Amniotic stem cell (primary cell): ENCODE measurements at regions not wholly inside any gene's neighbourhood (a gene's known extent, or its start where the extent isn't known, plus 50 kb on each side); places are given as distances from the start of the nearest gene placed in this dataset.

Experiments used
- DNase-seq: peaks from one replicate; lab custom pipeline; 2025; lab: John Stamatoyannopoulos, UW

DNA sequence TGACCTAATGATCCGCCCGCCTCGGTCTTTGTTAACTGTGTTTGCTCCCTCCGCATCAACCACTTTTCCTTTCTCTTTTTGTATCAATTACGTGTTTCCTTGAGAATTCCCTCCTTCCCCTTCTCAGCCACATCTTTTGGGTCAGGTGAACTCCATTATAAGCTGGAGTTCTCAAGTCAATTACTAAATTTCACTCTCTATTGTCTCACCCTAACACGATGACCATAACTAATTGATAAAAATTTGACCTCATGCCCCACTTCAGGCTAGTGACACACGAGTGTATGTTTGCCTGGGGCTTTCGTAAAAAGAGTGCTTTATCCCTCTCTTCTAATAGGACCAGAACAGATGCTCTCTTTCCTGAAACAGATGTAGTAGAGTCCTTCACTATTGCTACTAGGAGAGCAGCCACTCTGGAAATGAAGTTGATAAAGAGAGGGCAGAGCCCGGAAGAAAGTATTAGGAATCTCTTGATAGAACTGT, 403.6 kb upstream of the ANXA10 start:
- no peak for DNase-seq

DNA sequence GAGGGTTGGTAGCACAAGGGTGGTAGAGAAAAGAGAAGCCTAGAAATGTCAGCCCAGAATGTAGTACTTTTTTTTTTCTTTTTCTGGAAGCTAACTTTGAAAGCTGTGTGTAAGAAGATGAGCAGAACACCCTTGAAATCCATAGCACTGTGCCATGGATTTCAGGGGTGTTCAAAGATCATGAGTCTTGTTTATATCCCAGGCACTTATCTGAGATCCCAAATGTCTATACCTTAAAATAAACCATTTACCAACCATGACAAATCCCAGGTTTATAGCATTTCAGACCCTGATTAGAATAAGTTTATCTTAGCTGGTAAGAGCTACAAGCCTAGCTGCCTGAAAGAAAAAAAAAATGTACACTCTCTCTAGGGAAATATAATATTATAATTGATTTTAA, 389.9 kb upstream of the ANXA10 start:
- DNase-seq = no peak

DNA sequence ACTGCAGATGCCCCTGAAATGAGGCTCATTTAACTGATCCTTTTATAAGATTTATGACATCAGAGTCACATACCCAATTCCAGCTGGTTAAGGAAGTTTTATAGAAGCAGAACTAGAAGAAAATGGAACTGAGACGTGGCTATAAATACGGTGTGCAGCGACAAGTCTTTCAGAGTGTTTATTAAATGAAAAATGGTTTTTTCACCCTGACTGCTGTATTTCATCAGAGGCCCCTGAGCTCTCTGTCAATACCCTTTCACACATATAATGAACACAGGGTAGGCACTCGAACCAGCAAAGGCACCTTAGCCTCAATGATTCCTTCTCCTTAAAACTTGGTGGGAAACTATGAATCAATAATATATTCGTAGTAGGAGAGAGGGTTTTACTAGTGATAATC, 380.8 kb upstream of the ANXA10 start:
- no peak for DNase-seq

DNA sequence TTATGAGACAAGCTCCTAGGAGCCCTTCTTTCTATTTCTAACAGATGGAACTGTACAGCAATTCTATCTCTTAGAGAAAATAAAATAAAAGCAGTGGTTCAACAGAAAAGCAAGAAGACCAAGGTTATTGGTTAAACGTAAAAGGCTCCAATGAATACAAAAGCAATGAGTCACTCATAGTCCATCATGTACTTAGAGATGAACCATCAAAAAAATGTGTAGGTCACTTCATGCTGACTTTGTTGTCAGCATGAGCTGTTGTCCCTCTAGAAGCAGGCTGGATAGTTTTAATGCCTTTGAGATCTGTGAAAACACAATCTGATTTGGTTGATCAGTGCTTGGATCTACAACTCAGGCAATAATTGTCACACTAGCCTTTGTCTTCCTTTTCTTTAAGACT, 378.6 kb upstream of the ANXA10 start:
- DNase-seq = no peak

DNA sequence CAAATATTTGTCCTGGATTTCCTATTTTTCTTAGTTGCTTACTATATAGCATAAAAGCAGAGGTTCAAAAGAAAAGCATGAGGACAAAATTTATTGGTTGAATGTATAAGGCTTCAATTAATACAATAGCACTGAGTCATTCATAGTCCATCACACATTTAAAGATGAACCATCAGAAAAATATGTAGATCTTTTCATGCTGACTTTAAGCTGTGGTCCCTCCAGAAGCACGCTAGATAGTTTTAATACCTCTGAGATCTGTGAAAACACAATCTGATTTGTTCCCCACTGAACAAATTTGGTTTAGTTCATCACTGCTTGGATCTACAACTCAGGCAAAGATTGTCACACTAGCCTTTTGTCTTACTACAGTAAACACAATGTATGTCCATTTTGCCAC, 377.2 kb upstream of the ANXA10 start:
- DNase-seq = no peak

DNA sequence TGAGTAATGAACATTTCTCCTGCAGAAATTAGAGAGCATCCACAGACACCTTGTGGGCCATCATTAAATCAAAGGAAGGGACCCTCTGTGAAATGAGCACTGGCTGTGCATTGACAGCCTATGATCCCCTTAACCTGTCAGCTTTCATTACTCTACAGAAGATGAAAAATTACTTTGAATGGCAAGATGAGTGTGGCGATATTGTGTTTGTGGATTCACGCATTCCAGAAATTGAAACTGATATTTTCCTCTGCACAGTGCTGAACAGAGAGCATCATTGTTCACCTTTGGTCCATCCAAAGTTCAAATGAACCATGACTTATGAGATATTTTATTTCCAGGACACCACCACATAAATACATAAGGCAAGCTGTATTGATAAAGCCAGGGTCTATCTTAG, 374.8 kb upstream of the ANXA10 start:
- no peak for DNase-seq

DNA sequence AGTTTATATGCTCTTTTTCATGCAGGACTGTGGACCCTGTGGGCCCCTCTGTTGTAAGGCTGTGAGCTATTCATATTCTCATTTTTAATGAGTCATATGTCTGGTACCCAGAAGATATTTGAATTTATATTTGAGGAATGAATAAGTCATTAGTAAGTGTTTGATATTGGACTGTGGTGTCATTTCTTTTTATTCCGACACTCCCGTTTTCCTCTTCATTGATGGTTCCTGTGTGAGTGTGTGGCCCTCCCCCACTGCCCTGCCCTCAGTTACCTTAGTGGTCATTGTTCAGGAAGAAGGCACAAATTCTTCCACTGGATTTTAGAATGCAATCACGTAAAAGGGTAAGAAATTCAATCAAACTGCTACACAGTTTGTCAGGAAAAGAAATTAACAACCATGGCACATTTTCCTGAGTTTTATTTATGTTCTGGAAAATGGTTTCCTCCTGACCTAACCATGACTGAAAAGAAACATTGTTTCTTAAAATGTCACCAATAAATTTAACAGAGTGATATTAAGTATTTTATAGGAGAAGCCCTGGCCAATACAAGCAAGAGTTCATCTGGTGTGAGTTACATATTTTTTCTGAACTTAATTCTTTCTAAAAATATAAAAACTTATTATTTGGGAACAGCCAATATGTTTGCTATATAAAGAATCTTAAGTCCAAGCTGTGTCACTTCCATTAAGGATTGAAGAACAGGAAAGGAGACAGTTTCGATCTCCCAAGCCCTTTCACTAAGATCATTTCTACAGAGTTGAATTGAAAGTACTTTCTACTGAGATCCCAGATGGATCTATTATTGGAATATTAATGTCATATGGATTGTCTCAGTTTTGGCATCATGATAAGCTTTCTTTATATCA, 370.5 kb upstream of the ANXA10 start:
- DNase-seq = no peak

DNA sequence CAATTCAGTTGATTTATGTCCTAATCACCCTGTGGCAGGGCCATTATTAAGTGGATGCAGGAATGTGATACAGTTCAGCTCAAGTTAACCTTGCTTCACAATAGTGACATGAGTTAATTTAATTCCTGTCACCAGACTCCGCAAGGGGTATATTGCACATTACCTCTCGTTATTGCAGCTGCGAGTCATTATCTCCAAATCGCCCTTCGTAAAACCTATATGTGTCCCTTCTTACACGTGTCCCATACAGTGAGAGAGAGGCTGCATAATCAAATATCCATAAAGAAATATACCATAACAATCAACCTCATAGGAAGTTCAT, 369.9 kb upstream of the ANXA10 start:
- DNase-seq = no peak

DNA sequence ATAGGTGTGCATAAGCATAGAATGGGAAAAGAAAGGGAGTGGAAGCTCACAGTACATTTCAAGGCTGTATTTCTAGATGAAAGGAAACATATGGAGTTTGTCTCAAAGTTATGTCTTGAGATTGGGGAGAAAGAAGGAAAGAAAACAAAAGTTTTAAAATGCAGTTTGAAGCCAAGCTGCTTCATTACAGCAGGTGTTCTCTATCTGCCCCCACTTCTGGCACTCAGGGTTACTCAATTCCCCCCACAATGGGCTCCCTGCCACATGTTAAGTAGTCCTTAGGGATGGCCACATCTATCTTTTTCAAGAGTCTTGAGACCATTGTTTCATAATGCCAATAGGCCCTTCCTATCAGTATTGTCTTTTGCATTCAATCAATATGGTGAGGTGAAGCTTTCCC, 367.4 kb upstream of the ANXA10 start:
- no peak for DNase-seq

DNA sequence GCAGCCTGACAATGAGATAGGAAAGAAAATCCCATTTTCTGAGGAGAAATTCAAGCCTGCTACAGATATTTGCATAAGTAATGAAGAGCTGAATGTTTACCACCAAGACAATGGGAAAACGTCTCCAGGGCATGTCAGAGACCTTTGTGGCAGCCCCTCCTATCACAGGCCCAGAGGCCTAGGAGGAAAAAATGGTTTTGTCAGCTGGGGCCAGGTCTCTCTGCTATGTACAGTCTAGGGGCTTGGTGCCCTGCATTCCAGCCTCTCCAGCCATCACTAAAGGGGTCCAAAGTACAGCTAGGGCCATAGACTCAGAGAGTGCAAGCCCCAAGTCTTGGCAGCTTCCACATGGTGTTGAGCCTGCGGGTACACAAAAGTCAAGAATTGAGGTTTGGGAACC, 361.6 kb upstream of the ANXA10 start:
- no peak for DNase-seq

DNA sequence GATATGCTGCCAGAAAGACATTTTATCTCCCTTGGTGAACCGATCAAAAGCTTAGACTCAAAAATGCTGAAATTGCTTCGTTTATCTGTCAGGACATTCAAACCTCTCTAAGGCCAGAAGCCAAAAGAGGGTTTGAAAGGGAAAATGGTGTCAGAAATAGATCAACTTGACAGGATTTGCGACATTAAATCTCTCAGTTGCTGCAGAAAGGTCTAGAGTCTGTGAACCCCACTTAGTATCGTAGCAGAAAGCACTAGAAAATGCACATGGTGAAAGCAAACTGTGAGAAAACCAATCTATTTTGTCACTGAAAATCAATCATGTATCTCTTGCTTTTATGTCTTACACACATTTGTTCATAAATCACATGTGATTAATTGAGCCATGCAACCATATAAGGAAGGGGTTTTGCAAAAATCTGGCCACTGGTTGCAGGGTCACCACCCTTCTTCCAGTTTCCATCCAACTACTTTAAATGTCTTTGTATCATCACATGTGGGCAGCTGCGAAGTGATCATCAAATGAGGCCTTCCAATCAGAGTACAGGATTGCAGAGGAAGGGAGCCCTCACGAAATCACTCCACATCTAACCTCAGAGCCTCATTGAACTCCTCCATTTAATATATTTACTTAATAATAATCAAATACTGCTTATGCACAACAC, 347.2 kb upstream of the ANXA10 start:
- no peak for DNase-seq

DNA sequence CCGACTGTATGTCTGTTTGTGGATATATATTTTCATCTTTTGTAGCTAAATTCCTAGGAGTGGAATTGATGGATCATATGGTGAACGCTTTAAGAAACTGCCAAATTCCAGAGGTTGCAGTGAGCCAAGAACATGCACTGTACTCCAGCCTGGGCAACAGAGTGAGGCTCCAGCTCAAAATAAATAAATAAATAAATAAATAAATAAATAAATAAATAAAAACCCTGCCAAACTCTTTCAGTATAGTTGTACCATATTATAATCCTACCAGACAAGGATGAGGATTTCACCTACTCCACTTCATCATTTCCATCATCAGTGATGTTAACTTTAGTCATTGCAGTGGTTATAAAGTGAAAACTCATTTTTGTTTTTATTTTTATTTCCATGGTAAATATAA, 325.1 kb upstream of the ANXA10 start:
- no peak for DNase-seq

DNA sequence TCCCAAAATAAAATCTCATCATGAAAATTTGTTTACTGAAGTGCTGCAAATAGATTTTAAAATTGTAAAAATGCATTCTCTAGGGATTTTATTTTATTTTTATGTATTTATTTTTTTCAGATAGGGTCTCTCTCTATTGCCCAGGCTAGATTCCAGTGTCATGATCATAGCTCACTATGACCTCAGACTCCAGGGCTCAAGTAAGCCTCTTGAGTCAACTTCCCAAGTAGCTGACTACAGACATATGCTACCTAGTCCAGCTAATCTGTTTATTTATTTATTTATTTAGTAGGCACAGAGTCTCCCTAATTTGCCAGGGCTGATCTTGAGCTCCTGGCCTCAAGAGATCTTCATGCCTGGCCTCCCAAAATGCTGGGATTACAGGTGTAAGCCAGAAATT, 317.7 kb upstream of the ANXA10 start:
- DNase-seq = no peak

DNA sequence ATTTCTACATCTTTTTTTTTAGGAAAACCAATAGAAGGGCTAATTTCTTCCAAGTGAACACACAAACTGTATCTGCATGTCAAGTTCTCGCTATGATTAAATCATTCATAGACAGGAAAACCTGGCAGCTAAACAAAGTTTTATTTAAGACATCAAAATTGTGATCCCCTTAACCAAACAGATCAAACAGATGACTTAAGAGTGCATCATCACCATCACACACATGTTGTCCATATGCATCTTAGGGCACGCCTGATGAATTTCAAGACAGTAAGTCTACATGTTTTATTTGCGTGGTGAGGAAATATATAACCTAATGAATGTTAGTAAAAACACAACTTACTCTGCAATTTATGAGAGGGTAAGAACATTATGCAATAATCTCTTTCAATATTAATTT, 317.0 kb upstream of the ANXA10 start:
- DNase-seq = no peak

DNA sequence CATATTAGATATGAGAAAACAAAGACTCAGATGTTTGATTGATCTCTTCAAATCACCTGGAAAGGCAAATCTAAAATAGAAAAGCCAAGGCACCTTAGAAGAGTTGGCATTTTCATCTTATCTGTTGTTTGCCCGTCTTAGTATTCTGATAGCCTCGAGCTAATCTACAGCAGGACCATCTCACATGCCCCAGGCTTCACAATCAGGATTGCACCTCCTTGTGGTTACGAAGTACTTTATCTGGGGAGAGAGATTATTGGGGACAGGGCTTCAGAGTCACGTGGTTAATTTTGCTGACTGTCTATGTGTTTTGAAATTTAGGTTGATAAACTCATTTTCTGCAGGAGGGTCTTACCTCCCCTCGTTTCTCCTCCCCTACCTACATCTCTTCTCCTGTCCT, 313.1 kb upstream of the ANXA10 start:
- no peak for DNase-seq

DNA sequence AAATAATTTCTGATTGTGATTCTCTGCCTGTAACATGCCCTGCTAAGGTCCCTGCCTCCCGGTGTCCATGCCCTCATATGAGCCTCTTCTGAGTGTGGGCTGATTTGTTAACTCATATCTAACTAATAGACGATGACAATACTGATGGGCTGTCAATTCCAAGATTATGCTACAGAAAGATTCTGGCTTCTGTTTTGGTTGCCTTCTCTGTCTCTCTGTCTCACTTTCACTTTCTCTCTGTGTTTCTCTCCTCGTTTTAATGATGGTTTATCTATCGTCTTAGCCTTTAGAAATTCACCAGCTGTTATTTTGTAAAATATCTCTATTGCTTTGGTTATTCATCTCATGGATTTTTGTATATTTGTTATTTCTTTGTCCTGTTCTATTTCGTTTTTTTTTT, 312.5 kb upstream of the ANXA10 start:
- DNase-seq = no peak

DNA sequence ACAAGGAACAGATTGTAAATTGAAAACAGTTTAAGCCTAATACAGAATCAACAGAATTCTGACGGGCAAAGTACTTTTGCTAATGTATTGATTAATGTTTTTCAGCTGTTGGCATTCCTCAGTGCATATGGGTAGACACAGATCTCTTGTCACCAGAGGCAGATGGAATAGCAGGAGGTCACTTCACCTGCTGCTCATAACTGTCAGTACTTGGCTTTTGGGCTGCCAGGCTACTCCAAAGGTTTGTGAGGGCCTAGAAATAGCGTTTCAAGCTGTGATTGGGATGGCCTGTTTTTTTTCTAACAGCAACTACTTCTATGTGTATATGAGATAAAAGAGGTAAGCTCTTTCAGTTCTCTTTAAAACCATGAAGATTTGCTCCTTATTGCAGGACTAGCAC, 307.5 kb upstream of the ANXA10 start:
- DNase-seq = no peak

DNA sequence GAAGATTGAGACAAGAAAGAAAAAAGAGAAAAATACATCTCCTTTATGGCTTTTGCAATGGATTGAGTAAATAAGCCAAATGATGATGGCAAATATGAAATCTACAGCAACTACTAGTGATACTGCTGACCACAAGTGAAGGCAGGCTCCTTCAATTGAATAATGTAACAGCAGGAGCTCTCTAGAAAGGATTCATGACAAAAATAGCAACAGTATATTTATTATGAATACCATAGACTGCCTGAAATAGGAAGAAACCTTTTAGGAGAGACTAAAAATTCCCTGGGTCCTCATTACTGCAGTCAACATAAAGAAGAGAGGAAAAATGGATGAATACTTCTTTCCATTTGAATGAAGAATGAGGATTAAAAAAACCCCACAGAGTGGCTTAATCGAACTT, 306.8 kb upstream of the ANXA10 start:
- no peak for DNase-seq

DNA sequence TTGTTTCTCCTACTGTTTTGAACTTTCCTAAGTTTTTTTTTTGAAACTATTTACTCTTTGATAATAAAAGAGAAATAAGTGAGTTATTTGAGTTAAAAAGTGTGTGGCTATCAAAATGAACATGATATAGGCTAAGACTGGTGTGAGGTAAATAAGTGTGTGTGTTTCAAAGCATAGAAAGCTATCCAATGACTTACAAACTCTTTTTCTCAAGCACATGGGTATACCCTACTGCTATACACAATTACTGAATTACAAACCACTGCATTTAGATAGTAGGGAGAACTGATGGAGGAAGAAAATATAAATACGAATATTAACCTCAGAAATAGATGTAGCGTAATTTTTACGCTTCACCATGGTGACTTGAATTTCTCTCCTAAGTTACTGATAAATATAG, 305.8 kb upstream of the ANXA10 start:
- no peak for DNase-seq

DNA sequence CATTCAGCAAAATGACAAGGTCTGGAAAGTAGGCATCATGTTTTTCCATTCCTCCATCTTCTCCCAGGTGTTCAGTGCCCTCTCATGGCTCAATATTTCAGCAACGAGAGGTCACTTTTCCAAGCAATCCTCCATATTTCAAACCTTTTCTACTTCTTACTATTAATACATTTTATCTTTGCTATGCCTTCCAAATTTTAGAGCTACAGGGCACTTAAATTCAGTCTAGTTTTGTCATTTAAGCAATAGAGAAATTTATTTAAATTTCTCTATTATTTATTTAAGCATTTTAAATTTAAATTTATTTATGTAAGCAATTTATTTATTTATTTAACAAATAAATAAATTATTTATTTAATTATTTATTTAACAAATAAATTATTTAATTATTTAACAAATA, 305.1 kb upstream of the ANXA10 start:
- no peak for DNase-seq

DNA sequence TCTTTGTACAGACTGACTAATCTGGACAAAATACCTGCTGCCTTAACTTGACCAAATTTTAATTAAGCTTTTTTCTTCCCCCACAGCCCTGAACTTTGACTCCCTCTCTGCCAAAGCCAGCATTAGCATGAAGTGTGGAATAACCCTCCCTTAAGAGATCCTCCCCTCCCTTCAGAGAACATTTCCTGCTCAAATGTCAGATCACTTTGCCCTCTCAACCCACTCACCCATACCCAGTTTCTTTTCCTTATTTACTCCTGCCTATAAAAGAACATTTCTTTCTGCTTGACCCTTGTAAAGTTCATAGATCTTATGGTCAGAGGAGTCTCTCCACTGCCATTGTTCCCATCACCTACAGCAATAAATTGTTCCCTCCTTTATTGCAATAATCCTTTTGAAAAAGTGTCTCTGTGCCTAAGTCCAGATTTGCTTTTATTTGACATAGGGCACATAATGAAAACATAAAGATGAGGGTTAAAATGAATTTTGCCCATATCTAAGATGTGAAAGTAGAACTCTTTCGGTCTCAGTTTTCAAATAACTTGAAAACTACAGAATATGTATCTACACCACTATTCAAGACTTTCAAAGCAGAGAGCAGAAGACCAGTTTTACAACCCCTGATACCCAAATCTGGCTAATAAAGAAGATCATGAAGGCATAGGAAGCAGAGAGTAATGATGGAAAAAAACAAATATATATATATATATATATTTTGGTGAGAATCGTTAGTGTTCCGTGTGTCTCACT, 289.7 kb upstream of the ANXA10 start:
- DNase-seq = no peak

DNA sequence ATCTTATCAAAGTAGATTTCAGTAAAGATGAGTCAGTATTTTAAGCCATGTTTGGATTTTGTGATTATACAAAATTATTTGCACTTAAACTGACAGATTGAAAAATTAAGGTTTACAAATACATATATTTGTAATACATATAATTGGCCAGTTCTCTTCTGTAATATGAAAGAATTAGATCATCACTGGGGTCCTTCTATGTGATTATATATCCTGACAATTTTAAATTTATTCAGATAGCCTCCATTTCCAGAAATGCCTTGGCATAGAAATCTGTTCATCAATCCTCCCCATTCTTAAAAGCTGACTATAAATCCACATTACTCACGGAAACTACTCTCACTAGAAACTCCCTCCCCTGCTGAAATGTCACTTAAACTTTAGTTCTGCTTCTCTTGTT, 280.4 kb upstream of the ANXA10 start:
- no peak for DNase-seq

DNA sequence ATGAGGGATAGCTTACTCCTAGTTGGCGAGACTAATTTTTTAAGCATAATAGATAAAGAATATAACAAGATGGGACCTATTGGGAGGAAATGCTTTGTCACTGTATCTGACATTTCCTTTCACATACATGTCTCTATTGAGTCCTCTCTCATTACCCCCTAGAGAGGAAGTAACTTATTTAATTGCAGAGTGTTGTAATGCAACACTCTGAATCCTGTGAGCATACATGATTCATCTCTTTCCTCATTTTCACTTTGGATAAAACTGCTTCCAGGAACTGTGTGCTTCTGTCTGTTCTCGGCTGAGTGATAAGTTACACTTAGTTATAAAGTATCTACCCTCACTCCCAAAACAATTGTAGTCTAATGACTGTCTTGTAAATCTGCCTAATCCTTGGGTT, 266.1 kb upstream of the ANXA10 start:
- DNase-seq = no peak
